ENCODE measurements at regions not wholly inside any gene's neighbourhood (a gene's known extent, or its start where the extent isn't known, plus 50 kb on each side); places are given as distances from the start of the nearest gene placed in this dataset.

DNA sequence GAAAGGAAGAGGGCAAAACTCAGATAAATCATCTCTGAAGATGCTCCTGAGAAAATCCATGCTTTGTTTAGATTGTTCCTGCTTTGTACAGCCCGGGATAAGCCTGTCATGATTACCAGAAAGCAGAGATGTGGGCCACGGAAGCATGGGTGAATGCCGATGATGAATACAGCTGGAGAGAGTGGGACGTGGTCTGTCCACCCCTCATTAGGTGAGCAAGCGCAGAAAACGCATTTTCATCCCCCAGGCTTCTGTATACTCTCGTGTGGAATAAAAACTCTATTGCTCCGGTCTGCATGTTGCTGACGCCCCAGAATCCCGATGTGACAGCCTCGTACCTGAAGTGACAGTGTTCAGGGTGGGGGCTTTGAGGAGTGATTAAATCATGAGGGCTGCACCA, 52.0 kb upstream of the SALL3 start:
- TF ChIP-seq CTCF (IDR thresholded peaks at IDR 0.05; ENCODE audit: extremely low read depth, insufficient read depth, missing control alignments): no peak
- in situ Hi-C loops (cut with MboI; ENCODE audit: low pct_unique_long_range_greater_than_20kb, low sequenced_read_pairs, unreplicated experiment): no loop called here
- DNase-seq (ENCODE audit: low spot score): no peak

DNA sequence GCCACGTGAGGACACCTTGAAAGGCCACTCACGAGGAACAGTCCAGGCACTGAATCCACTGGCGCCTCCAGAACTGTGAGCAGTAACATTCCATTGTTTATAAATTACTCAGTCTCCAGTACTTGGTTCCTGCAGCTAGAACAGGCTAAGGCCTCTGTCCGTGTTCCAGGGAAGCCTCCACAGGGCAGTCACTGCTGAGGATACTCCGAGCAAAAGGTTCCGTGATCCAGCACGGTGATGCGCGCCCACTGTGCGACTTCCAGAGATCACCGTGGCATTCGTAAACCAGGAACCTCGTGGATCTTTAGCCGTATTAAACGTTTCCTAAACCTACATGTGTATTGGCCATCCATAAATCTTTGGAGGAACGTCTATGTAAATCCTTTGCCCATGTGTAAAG, 51.5 kb upstream of the SALL3 start:
- in situ Hi-C loops (cut with MboI; ENCODE audit: low pct_unique_long_range_greater_than_20kb, low sequenced_read_pairs, unreplicated experiment): no loop called here
- TF ChIP-seq CTCF (IDR thresholded peaks at IDR 0.05; ENCODE audit: extremely low read depth, insufficient read depth, missing control alignments): no peak
- no peak for DNase-seq (ENCODE audit: low spot score)

DNA sequence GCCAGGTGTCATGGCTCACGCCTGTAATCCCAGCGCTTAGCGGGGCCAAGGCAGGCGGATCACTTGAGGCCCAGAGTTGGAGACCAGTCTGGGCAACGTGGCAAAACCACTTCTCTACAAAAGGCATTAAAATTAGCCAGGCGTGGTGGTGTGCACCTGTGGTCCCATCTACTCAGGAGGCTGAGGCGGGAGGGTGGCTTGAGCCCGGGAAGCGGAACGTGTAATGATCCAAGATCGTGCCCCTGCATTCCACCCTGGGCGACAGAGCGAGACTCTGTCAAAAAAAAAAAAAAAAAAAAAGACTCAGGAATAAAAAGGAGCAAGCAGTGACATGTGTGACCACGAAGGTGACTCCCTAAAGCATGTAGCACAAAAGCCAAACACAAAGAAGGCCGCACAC, 50.1 kb upstream of the SALL3 start:
- in situ Hi-C loops (cut with MboI; ENCODE audit: low pct_unique_long_range_greater_than_20kb, low sequenced_read_pairs, unreplicated experiment): no loop called here
- DNase-seq (ENCODE audit: low spot score): no peak
- TF ChIP-seq CTCF (IDR thresholded peaks at IDR 0.05; ENCODE audit: extremely low read depth, insufficient read depth, missing control alignments): no peak
